ENCODE measurements at regions not wholly inside any gene's neighbourhood (a gene's known extent, or its start where the extent isn't known, plus 50 kb on each side); places are given as distances from the start of the nearest gene placed in this dataset.

- TF ChIP-seq EZH2 (IDR thresholded peaks at IDR 0.05; ENCODE audit: borderline replicate concordance, low read length) (no peak), CTCF (IDR thresholded peaks at IDR 0.05; ENCODE audit: low read length) (no peak)
Measured at GRCh38 chr6:23752414-23752813, 373.6 kb upstream of the NRSN1 start.

Measured in OCI-LY1 (cell line).